ENCODE measurements at regions not wholly inside any gene's neighbourhood (a gene's known extent, or its start where the extent isn't known, plus 50 kb on each side); places are given as distances from the start of the nearest gene placed in this dataset.

GRCh38 chr9:12133416-12133815, 559.8 kb upstream of the TYRP1 start:
- TF ChIP-seq, protein P1, sequence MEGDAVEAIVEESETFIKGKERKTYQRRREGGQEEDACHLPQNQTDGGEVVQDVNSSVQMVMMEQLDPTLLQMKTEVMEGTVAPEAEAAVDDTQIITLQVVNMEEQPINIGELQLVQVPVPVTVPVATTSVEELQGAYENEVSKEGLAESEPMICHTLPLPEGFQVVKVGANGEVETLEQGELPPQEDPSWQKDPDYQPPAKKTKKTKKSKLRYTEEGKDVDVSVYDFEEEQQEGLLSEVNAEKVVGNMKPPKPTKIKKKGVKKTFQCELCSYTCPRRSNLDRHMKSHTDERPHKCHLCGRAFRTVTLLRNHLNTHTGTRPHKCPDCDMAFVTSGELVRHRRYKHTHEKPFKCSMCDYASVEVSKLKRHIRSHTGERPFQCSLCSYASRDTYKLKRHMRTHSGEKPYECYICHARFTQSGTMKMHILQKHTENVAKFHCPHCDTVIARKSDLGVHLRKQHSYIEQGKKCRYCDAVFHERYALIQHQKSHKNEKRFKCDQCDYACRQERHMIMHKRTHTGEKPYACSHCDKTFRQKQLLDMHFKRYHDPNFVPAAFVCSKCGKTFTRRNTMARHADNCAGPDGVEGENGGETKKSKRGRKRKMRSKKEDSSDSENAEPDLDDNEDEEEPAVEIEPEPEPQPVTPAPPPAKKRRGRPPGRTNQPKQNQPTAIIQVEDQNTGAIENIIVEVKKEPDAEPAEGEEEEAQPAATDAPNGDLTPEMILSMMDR (conservative IDR thresholded peaks at IDR 0.05; ENCODE audit: low read depth, low read length), result no peak
- TF ChIP-seq EZH2phosphoT487 (IDR thresholded peaks at IDR 0.05; ENCODE audit: borderline replicate concordance, low read length), result no peak
